NCI-H2107 (cell line): ENCODE measurements at regions not wholly inside any gene's neighbourhood (a gene's known extent, or its start where the extent isn't known, plus 50 kb on each side); places are given as distances from the start of the nearest gene placed in this dataset.
"Not testable (repeated sequence)": the region's sequence is repeated elsewhere in the genome, so short reads cannot be mapped to it uniquely, and the experiment has no call there.

ENCODE experiments used
- DNase-seq: peaks from one replicate; lab custom pipeline; 2025; lab: John Stamatoyannopoulos, UW

GRCh38 chr3:144930431-144930830, 958.8 kb downstream of the DIPK2A start:
- DNase-seq = no peak

GRCh38 chr3:144931590-144931989, 960.0 kb downstream of the DIPK2A start:
- no peak for DNase-seq

- DNase-seq = no peak
These were observed 970.6 kb downstream of the DIPK2A start for GRCh38 chr3:144942093-144942837.

- DNase-seq = no peak
These were observed 971.2 kb downstream of the DIPK2A start for GRCh38 chr3:144942838-144943197.

- no peak for DNase-seq
These were observed 976.3 kb downstream of the DIPK2A start for GRCh38 chr3:144947895-144948294.

GRCh38 chr3:144948711-144949110, 977.1 kb downstream of the DIPK2A start:
- no peak for DNase-seq

- no peak for DNase-seq
These were observed 982.3 kb downstream of the DIPK2A start for GRCh38 chr3:144953959-144954358.

GRCh38 chr3:144957398-144958101, 985.9 kb downstream of the DIPK2A start:
- no peak for DNase-seq

- DNase-seq = no peak
These were observed 992.2 kb downstream of the DIPK2A start for GRCh38 chr3:144963810-144964209.

GRCh38 chr3:144966560-144966959, 994.9 kb downstream of the DIPK2A start:
- DNase-seq = no peak

GRCh38 chr3:144968750-144969350, 997.2 kb downstream of the DIPK2A start:
- DNase-seq = no peak

GRCh38 chr3:144984481-144984880, 1012.9 kb downstream of the DIPK2A start:
- not testable (repeated sequence) for DNase-seq

- DNase-seq = no peak
These were observed 1018.2 kb downstream of the DIPK2A start for GRCh38 chr3:144989807-144990206.

- no peak for DNase-seq
These were observed 1024.2 kb downstream of the DIPK2A start for GRCh38 chr3:144995856-144996255.

- no peak for DNase-seq
These were observed 1033.8 kb downstream of the DIPK2A start for GRCh38 chr3:145005427-145005826.

- DNase-seq = no peak
These were observed 1034.6 kb downstream of the DIPK2A start for GRCh38 chr3:145006271-145006670.

- no peak for DNase-seq
These were observed 1042.3 kb downstream of the DIPK2A start for GRCh38 chr3:145013931-145014330.

GRCh38 chr3:145015253-145015652, 1043.6 kb downstream of the DIPK2A start:
- no peak for DNase-seq

- no peak for DNase-seq
These were observed 1046.3 kb downstream of the DIPK2A start for GRCh38 chr3:145017959-145018358.

- DNase-seq = no peak
These were observed 1050.8 kb downstream of the DIPK2A start for GRCh38 chr3:145022447-145022846.

- DNase-seq = no peak
These were observed 1053.1 kb downstream of the DIPK2A start for GRCh38 chr3:145024700-145025099.

GRCh38 chr3:145027186-145027585, 1055.6 kb downstream of the DIPK2A start:
- not testable (repeated sequence) for DNase-seq

- DNase-seq = no peak
These were observed 1061.2 kb downstream of the DIPK2A start for GRCh38 chr3:145032791-145033190.
